Hepatocyte (in vitro differentiated cells): ENCODE measurements at regions not wholly inside any gene's neighbourhood (a gene's known extent, or its start where the extent isn't known, plus 50 kb on each side); places are given as distances from the start of the nearest gene placed in this dataset.

ENCODE experiments used
- EZH2 ChIP-seq: fragments of 200-600 bp; sonication (generic); IDR thresholded peaks from 2 replicates; pipeline ENCODE4 v1.6.1; 2016; ENCODE audit warnings: antibody characterized with exemption, mild to moderate bottlenecking, borderline replicate concordance
- EZH2phosphoT487 ChIP-seq: fragments of 200-600 bp; sonication (generic); IDR thresholded peaks from one replicate; pipeline ENCODE4 v1.6.1; 2018; ENCODE audit warnings: antibody characterized with exemption, mild to moderate bottlenecking, low read depth, moderate library complexity; ENCODE audit not compliant: unreplicated experiment, severe bottlenecking
- TF ChIP-seq, protein P1 (sequence below): fragments of 200-600 bp; sonication (generic); IDR thresholded peaks from 2 replicates; pipeline ENCODE4 v1.5.1; 2016; ENCODE audit warnings: antibody characterized with exemption, mild to moderate bottlenecking; ENCODE audit not compliant: poor library complexity

DNA sequence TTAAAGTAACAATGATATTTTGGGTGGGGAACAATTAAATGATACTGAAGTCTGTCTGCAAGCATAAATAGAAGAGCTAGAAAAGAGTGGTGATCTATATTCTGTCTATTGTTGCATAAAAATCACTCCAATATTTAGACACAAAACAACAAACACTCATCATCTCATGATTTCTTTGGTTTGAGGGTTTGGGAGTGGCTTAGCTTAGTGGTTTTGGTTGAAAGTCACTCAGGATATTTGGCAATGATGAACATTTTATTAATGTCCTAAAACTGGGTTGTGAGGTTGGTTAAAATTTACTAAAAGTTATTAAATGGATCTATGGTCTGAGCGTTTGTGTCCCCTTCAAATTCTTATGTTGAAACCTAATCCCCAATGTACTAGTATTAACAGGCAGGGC lies 54.7 kb upstream of the EGFR start:
- TF ChIP-seq, protein P1, sequence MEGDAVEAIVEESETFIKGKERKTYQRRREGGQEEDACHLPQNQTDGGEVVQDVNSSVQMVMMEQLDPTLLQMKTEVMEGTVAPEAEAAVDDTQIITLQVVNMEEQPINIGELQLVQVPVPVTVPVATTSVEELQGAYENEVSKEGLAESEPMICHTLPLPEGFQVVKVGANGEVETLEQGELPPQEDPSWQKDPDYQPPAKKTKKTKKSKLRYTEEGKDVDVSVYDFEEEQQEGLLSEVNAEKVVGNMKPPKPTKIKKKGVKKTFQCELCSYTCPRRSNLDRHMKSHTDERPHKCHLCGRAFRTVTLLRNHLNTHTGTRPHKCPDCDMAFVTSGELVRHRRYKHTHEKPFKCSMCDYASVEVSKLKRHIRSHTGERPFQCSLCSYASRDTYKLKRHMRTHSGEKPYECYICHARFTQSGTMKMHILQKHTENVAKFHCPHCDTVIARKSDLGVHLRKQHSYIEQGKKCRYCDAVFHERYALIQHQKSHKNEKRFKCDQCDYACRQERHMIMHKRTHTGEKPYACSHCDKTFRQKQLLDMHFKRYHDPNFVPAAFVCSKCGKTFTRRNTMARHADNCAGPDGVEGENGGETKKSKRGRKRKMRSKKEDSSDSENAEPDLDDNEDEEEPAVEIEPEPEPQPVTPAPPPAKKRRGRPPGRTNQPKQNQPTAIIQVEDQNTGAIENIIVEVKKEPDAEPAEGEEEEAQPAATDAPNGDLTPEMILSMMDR, result no peak
- TF ChIP-seq EZH2 (no peak), EZH2phosphoT487 (no peak)
